Suprapubic skin (tissue), 4 donors: ENCODE measurements at regions not wholly inside any gene's neighbourhood (a gene's known extent, or its start where the extent isn't known, plus 50 kb on each side); places are given as distances from the start of the nearest gene placed in this dataset.

Source experiments
- DNase-seq, 2 donors: peaks; one replicate each; pipeline ENCODE4 v3.0.0-alpha.2; 2019; ENCODE audit warnings: low spot score in 2 of 2
- H3K27ac ChIP-seq: fragments of 200-600 bp; sonication (generic); one replicate; pipeline ENCODE4 v1.5.1; 2019
- H3K27me3 ChIP-seq: fragments of 200-600 bp; sonication (generic); one replicate; pipeline ENCODE4 v1.5.1; 2019
- H3K36me3 ChIP-seq: fragments of 200-600 bp; sonication (generic); one replicate; pipeline ENCODE4 v1.5.1; 2019
- H3K4me1 ChIP-seq: fragments of 200-600 bp; sonication (generic); one replicate; pipeline ENCODE4 v1.5.1; 2019
- H3K4me3 ChIP-seq: fragments of 200-600 bp; sonication (generic); one replicate; pipeline ENCODE4 v1.5.1; 2019; ENCODE audit warnings: mild to moderate bottlenecking
- H3K9me3 ChIP-seq: fragments of 200-600 bp; sonication (generic); one replicate; pipeline ENCODE4 v1.5.1; 2019
- EP300 ChIP-seq: sonication (generic); formaldehyde crosslinking; IDR thresholded peaks from one replicate; pipeline ENCODE4 v1.6.1; 2017; ENCODE audit warnings: antibody characterized with exemption
- POLR2A ChIP-seq, 2 donors: fragments of 450-650 bp; IDR thresholded peaks; one replicate each; pipeline ENCODE4 v1.6.1; 2017; ENCODE audit warnings: antibody characterized with exemption in 2 of 2, mild to moderate bottlenecking in 2 of 2, moderate library complexity in 2 of 2
- POLR2AphosphoS5 ChIP-seq, 3 donors: sonication (generic); formaldehyde crosslinking; IDR thresholded peaks; one replicate each; pipeline ENCODE4 v1.6.1; 2017; ENCODE audit warnings: antibody characterized with exemption in 3 of 3
- WGBS: methylation state at CpG from one replicate; pipeline ENCODE4 v1.1.5; 2018; 5-methylcytosine and 5-hydroxymethylcytosine counted together
- TF ChIP-seq, protein P1 (sequence below), 2 donors: fragments of 200-600 bp in 1 of 2; fragments of 450-650 bp in 1 of 2; sonication (generic) in 1 of 2; IDR thresholded peaks; one replicate each; pipeline ENCODE4 v1.5.1; 2016 to 2019; ENCODE audit warnings: antibody characterized with exemption in 2 of 2, mild to moderate bottlenecking in 1 of 2, moderate library complexity in 1 of 2

DNA sequence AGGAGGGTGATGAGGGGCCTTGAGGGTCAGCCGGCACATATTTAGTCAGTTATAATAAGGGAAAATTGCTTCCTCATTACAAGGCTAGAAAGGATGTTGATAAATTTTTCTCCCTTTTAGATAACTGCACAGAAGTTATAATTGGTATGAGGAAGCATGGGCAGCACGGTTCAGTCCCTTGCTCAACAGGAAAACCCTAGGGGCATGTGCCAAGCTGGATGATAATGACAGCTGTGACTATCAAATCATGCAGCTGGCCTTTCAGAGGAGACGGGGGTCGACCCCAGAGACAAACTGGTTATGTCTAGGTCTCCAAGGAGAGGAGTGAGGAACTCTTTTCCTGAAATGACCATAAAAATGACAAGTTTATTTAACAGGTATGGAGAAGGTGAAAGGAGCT lies 448.1 kb upstream of the VRK2 start:
- no peak overlapping the region for H3K27ac ChIP-seq
- no peak for DNase-seq
- H3K4me1 ChIP-seq = no peaks in the 10 kb centered on the region
- TF ChIP-seq, protein P1, sequence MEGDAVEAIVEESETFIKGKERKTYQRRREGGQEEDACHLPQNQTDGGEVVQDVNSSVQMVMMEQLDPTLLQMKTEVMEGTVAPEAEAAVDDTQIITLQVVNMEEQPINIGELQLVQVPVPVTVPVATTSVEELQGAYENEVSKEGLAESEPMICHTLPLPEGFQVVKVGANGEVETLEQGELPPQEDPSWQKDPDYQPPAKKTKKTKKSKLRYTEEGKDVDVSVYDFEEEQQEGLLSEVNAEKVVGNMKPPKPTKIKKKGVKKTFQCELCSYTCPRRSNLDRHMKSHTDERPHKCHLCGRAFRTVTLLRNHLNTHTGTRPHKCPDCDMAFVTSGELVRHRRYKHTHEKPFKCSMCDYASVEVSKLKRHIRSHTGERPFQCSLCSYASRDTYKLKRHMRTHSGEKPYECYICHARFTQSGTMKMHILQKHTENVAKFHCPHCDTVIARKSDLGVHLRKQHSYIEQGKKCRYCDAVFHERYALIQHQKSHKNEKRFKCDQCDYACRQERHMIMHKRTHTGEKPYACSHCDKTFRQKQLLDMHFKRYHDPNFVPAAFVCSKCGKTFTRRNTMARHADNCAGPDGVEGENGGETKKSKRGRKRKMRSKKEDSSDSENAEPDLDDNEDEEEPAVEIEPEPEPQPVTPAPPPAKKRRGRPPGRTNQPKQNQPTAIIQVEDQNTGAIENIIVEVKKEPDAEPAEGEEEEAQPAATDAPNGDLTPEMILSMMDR (IDR thresholded peaks at IDR 0.05) = no peak
- no peak for TF ChIP-seq POLR2AphosphoS5 (IDR thresholded peaks at IDR 0.05)
- TF ChIP-seq EP300 = no peak
- no peak for TF ChIP-seq POLR2A (IDR thresholded peaks at IDR 0.05)
- WGBS = 40% methylated on average over 4 of the region's 4 CpGs
- no peaks in the 10 kb centered on the region for H3K36me3 ChIP-seq
- no peaks in the 10 kb centered on the region for H3K27me3 ChIP-seq
- H3K4me3 ChIP-seq = no peak overlapping the region
- no peaks in the 10 kb centered on the region for H3K9me3 ChIP-seq

DNA sequence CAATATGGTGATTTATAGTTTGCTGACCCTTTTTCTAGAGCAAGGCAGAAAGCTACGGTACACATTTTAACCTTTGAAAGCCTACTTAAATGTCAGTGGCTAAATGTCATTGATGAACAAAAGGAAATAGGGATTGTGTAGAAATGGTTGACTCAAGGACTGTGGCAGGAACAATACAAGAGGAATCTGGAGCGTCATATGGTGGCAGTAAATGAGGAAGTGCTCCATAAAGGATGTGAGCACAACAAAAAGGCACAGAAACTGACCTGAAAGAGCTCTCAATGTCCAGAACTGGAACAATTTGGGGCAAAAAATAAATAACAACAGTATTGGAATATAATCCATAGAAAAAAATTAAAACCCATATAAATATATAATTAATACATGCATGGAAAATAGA lies 443.9 kb upstream of the VRK2 start:
- Histone ChIP-seq H3K4me3 (no peak overlapping the region), H3K36me3 (no peaks in the 10 kb centered on the region), H3K27me3 (no peaks in the 10 kb centered on the region), H3K4me1 (no peaks in the 10 kb centered on the region), H3K9me3 (no peaks in the 10 kb centered on the region), H3K27ac (no peak overlapping the region)
- 51% methylated on average over 2 of the region's 2 CpGs for WGBS
- TF ChIP-seq, protein P1 (IDR thresholded peaks at IDR 0.05) = no peak
- no peak for TF ChIP-seq EP300
- no peak for TF ChIP-seq POLR2AphosphoS5 (IDR thresholded peaks at IDR 0.05)
- no peak for TF ChIP-seq POLR2A (IDR thresholded peaks at IDR 0.05)
- no peak for DNase-seq

- no peaks in the 10 kb centered on the region for H3K9me3 ChIP-seq
- H3K4me3 ChIP-seq = no peak overlapping the region
- no peaks in the 10 kb centered on the region for H3K4me1 ChIP-seq
- DNase-seq = no peak
- no peaks in the 10 kb centered on the region for H3K36me3 ChIP-seq
- H3K27ac ChIP-seq = no peak overlapping the region
- WGBS = 64% methylated on average over 3 of the region's 3 CpGs
- TF ChIP-seq POLR2A (IDR thresholded peaks at IDR 0.05) = no peak
- no peak for TF ChIP-seq EP300
- no peak for TF ChIP-seq POLR2AphosphoS5 (IDR thresholded peaks at IDR 0.05)
- TF ChIP-seq, protein P1 (IDR thresholded peaks at IDR 0.05) = no peak
- H3K27me3 ChIP-seq = no peaks in the 10 kb centered on the region
Measured at GRCh38 chr2:57614988-57615387, 431.6 kb upstream of the VRK2 start.

DNA sequence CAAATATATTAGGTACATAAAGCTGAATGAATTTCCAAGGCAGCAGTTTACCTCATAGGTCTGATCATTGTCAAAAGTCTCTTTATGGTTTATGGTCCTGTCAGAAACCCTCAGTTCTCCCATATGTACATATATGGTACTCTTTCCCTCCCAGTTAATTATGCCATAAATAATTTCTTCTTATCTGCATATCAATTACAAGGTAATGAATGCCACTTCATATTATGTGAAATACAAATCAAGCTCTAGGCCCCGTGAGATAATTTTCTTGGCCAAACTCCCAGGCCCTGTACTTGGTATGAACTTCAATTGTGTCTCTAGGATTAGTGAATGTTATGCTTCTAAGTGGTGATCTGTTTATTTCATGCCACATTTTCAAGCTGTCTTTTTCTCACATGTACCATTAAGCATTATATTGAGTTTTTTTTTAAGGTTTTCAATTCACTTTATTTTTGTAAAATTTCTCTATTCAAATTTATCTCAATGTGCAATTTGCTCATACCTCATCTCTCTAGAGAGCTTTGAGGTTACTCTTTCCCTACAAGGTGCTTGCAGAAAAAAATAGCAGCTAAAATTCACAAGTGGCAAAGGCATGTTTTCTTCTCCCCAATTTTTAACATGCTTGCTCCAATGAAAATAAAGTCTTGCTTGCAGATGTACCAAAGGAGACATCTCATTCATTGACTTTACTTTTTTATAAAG lies 430.6 kb upstream of the VRK2 start:
- H3K27me3 ChIP-seq = no peaks in the 10 kb centered on the region
- no peaks in the 10 kb centered on the region for H3K4me1 ChIP-seq
- WGBS = 18% methylated on average over 1 of the region's 1 CpG
- no peak overlapping the region for H3K27ac ChIP-seq
- no peak for DNase-seq
- no peak overlapping the region for H3K4me3 ChIP-seq
- no peak for TF ChIP-seq POLR2A (IDR thresholded peaks at IDR 0.05)
- TF ChIP-seq EP300 = no peak
- TF ChIP-seq POLR2AphosphoS5 (IDR thresholded peaks at IDR 0.05) = no peak
- TF ChIP-seq, protein P1 (IDR thresholded peaks at IDR 0.05) = no peak
- H3K36me3 ChIP-seq = no peaks in the 10 kb centered on the region
- no peaks in the 10 kb centered on the region for H3K9me3 ChIP-seq

DNA sequence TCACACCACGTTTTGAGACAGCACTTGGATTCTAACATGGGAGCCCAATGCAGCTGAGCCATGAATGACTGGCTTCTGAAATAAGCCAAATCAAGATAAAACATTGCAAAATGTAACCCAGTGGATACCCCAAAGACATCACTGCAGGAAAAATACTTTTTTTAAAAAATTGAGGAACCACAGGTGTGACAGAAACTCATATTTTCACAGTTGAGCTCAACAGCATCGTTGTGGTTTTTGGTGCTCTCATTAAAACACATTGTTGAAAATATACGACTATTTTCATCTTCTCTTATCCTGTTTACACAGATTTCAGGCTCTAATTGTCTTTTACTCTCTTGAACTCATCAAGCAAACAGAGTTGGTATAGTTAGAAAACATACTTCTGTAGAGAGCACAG lies 429.3 kb upstream of the VRK2 start:
- 65% methylated on average over 3 of the region's 3 CpGs for WGBS
- no peaks in the 10 kb centered on the region for H3K4me1 ChIP-seq
- no peaks in the 10 kb centered on the region for H3K36me3 ChIP-seq
- H3K27ac ChIP-seq = no peak overlapping the region
- DNase-seq = no peak
- no peak overlapping the region for H3K4me3 ChIP-seq
- TF ChIP-seq EP300 = no peak
- TF ChIP-seq, protein P1 (IDR thresholded peaks at IDR 0.05) = no peak
- TF ChIP-seq POLR2A (IDR thresholded peaks at IDR 0.05) = no peak
- no peak for TF ChIP-seq POLR2AphosphoS5 (IDR thresholded peaks at IDR 0.05)
- no peaks in the 10 kb centered on the region for H3K27me3 ChIP-seq
- H3K9me3 ChIP-seq = no peaks in the 10 kb centered on the region
